ENCODE measurements at regions not wholly inside any gene's neighbourhood (a gene's known extent, or its start where the extent isn't known, plus 50 kb on each side); places are given as distances from the start of the nearest gene placed in this dataset.

DNA sequence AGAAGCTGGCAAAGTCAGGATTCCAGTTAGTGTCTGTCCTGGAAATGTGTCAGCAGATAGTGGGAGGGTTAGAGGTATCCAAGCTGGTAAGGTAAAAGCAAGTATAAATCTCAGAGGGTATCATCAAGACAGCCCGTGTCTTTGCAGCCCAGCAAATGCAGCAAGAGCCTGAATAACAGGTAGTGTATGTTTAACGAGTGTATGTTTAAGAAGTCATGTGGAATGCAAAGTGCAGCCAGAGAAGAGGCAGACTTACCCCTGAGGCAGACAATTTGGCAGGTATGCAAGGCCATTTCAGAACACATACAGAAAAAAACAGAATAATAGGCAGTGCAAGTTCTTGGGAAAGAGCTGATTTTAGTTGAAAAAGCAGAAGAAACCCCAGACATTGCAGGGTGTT is 411.0 kb upstream of the NEGR1 start:
- no peak for DNase-seq
- no peak overlapping the region for H3K27ac Mint-ChIP-seq
- H3K4me3 Mint-ChIP-seq, result no peak overlapping the region
- H3K36me3 Mint-ChIP-seq, result peaks cover 0 to 8% (median 0%) of the 10 kb centered on the region in 3 donors
- H3K9me3 Mint-ChIP-seq, result peaks cover 7 to 35% (median 12%) of the 10 kb centered on the region in 9 donors
- POLR2A ChIA-PET, result no interaction called here
- H3K4me1 Mint-ChIP-seq, result no peaks in the 10 kb centered on the region
- peaks cover 0 to 1% (median 0%) of the 10 kb centered on the region in 5 donors for H3K27me3 Mint-ChIP-seq
- no peak for ATAC-seq

DNA sequence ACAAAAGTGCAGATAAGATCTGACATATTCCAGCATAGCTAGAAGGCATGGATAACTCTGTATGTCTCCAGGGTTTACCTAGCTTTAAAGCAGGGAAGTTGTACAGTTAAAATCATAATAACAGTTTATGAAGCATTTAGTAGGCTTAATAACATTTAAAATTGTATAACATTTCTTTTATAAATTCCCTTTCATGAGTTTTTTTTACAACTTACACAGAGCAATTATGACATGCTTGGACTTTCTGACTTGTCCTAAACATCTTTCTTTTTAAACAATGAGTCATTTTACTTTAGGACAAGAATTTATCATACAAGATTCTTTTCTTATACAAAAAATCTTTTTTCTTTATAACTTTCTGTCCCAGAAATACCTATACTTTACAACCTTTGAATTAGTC is 408.5 kb upstream of the NEGR1 start:
- Mint-ChIP-seq H3K27me3 (peaks cover 0 to 1% (median 0%) of the 10 kb centered on the region in 5 donors), H3K9me3 (peaks cover 5 to 31% (median 13%) of the 10 kb centered on the region in 9 donors), H3K36me3 (peaks cover 0 to 8% (median 0%) of the 10 kb centered on the region in 3 donors), H3K4me3 (no peak overlapping the region), H3K27ac (no peak overlapping the region), H3K4me1 (no peaks in the 10 kb centered on the region)
- no peak for DNase-seq
- ATAC-seq, result no peak
- POLR2A ChIA-PET, result no interaction called here

GRCh38 chr1:72678683-72679082 is 396.3 kb upstream of the NEGR1 start:
- POLR2A ChIA-PET, result no interaction called here
- Mint-ChIP-seq H3K27ac (no peak overlapping the region), H3K4me1 (no peaks in the 10 kb centered on the region), H3K9me3 (peaks cover 0 to 6% (median 0%) of the 10 kb centered on the region in 9 donors), H3K27me3 (no peaks in the 10 kb centered on the region), H3K36me3 (no peaks in the 10 kb centered on the region), H3K4me3 (no peak overlapping the region)
- ATAC-seq (no peak), DNase-seq (no peak)

DNA sequence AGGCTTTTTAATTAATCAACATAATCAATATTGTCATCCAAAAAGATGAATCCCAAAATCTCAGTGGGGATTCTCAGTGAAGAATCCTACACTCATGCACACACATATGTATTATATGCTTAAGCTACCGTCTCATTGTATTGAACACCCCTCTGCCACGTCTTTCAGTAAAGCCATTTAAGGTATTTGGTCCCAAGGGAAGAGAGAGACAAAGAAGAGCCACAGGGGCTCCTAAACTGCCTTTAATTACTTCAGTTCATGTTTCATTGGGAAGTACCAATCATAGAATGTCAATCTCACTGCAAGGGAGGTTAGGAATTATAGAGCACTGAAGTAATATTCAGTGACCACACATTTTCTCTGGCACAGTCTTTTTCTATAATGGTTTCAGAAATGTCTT is 388.6 kb upstream of the NEGR1 start:
- DNase-seq (no peak), ATAC-seq (no peak)
- Mint-ChIP-seq H3K36me3 (no peaks in the 10 kb centered on the region), H3K4me1 (no peaks in the 10 kb centered on the region), H3K27me3 (no peaks in the 10 kb centered on the region), H3K27ac (no peak overlapping the region), H3K4me3 (no peak overlapping the region), H3K9me3 (peaks cover 0 to 10% (median 0%) of the 10 kb centered on the region in 9 donors)
- POLR2A ChIA-PET, result no interaction called here

DNA sequence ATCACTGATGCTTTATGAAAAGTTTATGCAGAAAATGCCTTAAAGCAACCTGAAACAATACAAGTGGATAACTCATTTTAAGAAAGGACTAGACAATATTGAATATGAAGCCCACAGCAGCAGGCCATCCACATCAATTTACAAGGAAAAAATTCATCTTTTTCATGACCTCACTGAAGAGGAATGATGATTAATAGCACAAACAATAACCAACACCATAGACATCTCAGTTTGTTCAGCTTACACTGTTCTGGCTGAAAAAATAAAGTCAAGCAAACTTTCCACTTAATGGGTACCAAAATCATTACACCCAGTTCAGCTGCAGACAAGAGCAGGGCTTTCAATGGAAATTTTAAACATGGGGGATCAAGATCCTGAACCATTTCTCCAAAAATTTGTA is 380.6 kb upstream of the NEGR1 start:
- Mint-ChIP-seq H3K4me1 (no peaks in the 10 kb centered on the region), H3K27me3 (no peaks in the 10 kb centered on the region), H3K9me3 (peaks cover 0 to 11% (median 0%) of the 10 kb centered on the region in 9 donors), H3K27ac (no peak overlapping the region), H3K4me3 (no peak overlapping the region), H3K36me3 (no peaks in the 10 kb centered on the region)
- POLR2A ChIA-PET, result no interaction called here
- DNase-seq (no peak), ATAC-seq (no peak)

- DNase-seq (no peak), ATAC-seq (no peak)
- Mint-ChIP-seq H3K9me3 (no peaks in the 10 kb centered on the region), H3K4me1 (no peaks in the 10 kb centered on the region), H3K27me3 (no peaks in the 10 kb centered on the region), H3K36me3 (no peaks in the 10 kb centered on the region), H3K27ac (no peak overlapping the region), H3K4me3 (no peak overlapping the region)
- POLR2A ChIA-PET, result no interaction called here
Observed at GRCh38 chr1:72650843-72651435, 368.6 kb upstream of the NEGR1 start.

DNA sequence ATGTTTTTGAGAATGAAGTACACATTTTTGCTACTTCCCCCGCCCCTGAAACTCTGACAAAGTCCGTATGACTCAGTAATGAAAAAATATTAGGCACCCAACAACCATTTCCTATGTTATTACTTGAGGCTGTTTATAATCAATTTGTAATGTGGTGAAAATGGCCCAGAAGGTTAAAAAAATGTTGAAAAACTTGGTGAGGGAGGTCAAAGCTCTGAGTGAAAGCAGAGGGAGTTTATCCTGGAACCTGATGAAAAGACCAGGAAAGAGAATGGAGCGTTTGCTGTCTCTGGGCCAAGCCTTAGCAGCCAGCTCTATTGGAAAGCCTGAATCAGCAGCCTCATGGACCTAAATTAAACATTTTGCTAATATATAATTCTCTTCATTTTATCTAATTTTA is 367.7 kb upstream of the NEGR1 start:
- H3K4me1 Mint-ChIP-seq, result no peaks in the 10 kb centered on the region

GRCh38 chr1:72649211-72649888 is 367.0 kb upstream of the NEGR1 start:
- POLR2A ChIA-PET, result no interaction called here
- Mint-ChIP-seq H3K4me3 (no peak overlapping the region), H3K27me3 (no peaks in the 10 kb centered on the region), H3K27ac (no peak overlapping the region), H3K4me1 (no peaks in the 10 kb centered on the region), H3K36me3 (no peaks in the 10 kb centered on the region), H3K9me3 (peaks cover 0 to 3% (median 0%) of the 10 kb centered on the region in 9 donors)
- DNase-seq (no peak), ATAC-seq (no peak)

More for the DNA sequence above, 367.7 kb upstream of the NEGR1 start:
- H3K27ac Mint-ChIP-seq, result no peak overlapping the region
- H3K27me3 Mint-ChIP-seq, result no peaks in the 10 kb centered on the region
- no peak overlapping the region for H3K4me3 Mint-ChIP-seq
- no peaks in the 10 kb centered on the region for H3K36me3 Mint-ChIP-seq
- H3K9me3 Mint-ChIP-seq, result no peaks in the 10 kb centered on the region
- POLR2A ChIA-PET, result no interaction called here
- DNase-seq (no peak), ATAC-seq (no peak)

DNA sequence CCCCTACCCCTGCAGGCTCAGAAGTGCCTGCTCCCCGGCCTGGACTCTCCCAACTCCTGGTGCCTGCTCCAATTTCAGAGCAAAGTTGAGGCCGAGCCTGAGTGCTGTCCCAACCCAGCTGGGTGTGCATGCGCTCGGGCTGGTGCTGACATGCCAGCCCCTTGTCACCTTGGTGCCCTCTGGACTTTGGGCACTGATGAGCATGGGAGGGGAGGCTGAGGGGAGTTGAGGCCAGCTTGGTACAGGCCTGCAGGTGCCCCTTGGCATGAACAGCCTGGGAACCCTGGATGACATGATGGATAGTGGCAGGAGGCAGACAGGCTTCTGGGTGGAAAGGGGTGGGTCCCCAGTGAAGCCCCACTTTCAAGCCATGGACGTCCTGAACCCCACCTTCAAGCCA is 366.1 kb upstream of the NEGR1 start:
- Mint-ChIP-seq H3K36me3 (no peaks in the 10 kb centered on the region), H3K9me3 (peaks cover 0 to 9% (median 0%) of the 10 kb centered on the region in 9 donors), H3K27ac (no peak overlapping the region), H3K4me1 (no peaks in the 10 kb centered on the region), H3K4me3 (no peak overlapping the region), H3K27me3 (no peaks in the 10 kb centered on the region)
- DNase-seq (no peak), ATAC-seq (no peak)
- POLR2A ChIA-PET, result no interaction called here

GRCh38 chr1:72643142-72643541 is 360.8 kb upstream of the NEGR1 start:
- DNase-seq, result no peak
- no peak for ATAC-seq
- H3K4me3 Mint-ChIP-seq, result no peak overlapping the region
- peaks cover 0 to 14% (median 0%) of the 10 kb centered on the region in 9 donors for H3K9me3 Mint-ChIP-seq
- H3K27me3 Mint-ChIP-seq, result no peaks in the 10 kb centered on the region
- H3K4me1 Mint-ChIP-seq, result no peaks in the 10 kb centered on the region
- POLR2A ChIA-PET, result no interaction called here
- H3K36me3 Mint-ChIP-seq, result no peaks in the 10 kb centered on the region
- H3K27ac Mint-ChIP-seq, result no peak overlapping the region

GRCh38 chr1:72637593-72637992 is 355.3 kb upstream of the NEGR1 start:
- H3K27me3 Mint-ChIP-seq, result peaks cover 0 to 6% (median 0%) of the 10 kb centered on the region in 5 donors
- DNase-seq (no peak), ATAC-seq (no peak)
- no peak overlapping the region for H3K4me3 Mint-ChIP-seq
- peaks cover 0 to 9% (median 0%) of the 10 kb centered on the region in 9 donors for H3K9me3 Mint-ChIP-seq
- POLR2A ChIA-PET, result no interaction called here
- no peaks in the 10 kb centered on the region for H3K4me1 Mint-ChIP-seq
- H3K27ac Mint-ChIP-seq, result no peak overlapping the region
- no peaks in the 10 kb centered on the region for H3K36me3 Mint-ChIP-seq

DNA sequence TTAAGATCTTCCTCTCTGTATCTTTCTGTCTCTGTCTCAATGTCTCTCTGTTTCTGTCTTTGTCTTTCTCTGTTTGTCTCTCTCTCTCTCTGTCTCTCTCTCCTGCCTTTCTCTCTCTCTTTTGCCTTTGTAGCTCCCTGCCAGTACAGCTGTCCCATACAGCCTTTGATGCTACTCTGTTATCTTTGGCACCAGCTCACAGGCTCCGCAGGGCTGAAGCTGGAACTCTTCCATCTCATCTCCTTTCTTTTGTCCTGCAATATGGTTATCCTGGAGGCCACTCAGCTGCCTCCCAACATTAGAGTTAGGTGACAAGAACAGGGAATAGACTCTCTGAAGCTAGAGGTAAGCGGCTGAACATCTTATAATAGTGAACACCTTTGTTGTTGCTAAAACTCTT is 354.3 kb upstream of the NEGR1 start:
- Mint-ChIP-seq H3K27ac (no peak overlapping the region), H3K4me1 (no peaks in the 10 kb centered on the region), H3K4me3 (no peak overlapping the region), H3K9me3 (peaks cover 0 to 5% (median 0%) of the 10 kb centered on the region in 9 donors), H3K36me3 (no peaks in the 10 kb centered on the region), H3K27me3 (peaks cover 0 to 6% (median 0%) of the 10 kb centered on the region in 5 donors)
- no peak for ATAC-seq
- DNase-seq, result no peak
- POLR2A ChIA-PET, result no interaction called here

DNA sequence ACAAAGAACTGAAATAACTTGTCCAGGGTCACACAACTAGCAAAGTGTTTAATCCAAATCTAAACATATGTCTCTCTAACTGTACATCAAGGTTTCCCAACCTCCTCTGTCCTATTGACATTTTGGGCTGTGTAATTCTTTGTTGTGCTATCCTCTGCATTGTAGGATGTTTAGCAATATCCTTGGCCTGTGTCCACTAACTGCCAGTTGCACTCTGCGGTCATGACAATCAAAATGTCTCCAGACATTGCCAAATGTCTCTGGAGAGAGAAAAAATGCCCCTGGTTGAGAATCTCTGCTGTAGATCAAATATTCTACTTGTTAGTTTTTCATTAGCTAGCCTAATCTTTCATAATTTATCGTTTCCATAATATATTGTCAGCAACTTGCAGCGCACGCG is 353.4 kb upstream of the NEGR1 start:
- Mint-ChIP-seq H3K36me3 (no peaks in the 10 kb centered on the region), H3K9me3 (peaks cover 0 to 5% (median 0%) of the 10 kb centered on the region in 9 donors)

DNA sequence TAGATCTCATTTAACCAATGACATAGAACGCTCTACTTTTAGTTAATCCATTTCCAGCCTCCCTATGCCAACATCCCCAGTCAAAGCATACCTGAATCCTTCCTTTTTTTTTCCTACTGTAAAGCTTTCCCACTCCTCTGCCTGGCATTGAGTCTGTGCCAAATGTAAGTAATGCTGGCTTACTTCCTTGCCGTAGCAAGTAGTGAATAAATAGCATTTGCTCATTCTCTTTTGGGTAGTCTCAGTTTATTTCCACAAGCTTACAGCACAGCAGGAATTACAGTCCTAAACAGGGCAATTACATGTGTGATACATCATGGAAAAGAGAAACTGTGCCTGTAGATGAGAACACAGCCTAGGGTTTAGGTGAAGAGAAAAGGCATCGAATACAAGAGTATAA is 352.6 kb upstream of the NEGR1 start:
- peaks cover 0 to 6% (median 0%) of the 10 kb centered on the region in 5 donors for H3K27me3 Mint-ChIP-seq
- no peaks in the 10 kb centered on the region for H3K4me1 Mint-ChIP-seq
- ATAC-seq (no peak), DNase-seq (no peak)
- no peak overlapping the region for H3K4me3 Mint-ChIP-seq
- POLR2A ChIA-PET, result no interaction called here
- peaks cover 0 to 5% (median 0%) of the 10 kb centered on the region in 9 donors for H3K9me3 Mint-ChIP-seq
- H3K36me3 Mint-ChIP-seq, result no peaks in the 10 kb centered on the region
- H3K27ac Mint-ChIP-seq, result no peak overlapping the region

More for the DNA sequence above, 353.4 kb upstream of the NEGR1 start:
- ATAC-seq (no peak), DNase-seq (no peak)
- peaks cover 0 to 6% (median 0%) of the 10 kb centered on the region in 5 donors for H3K27me3 Mint-ChIP-seq
- H3K4me3 Mint-ChIP-seq, result no peak overlapping the region
- H3K4me1 Mint-ChIP-seq, result no peaks in the 10 kb centered on the region
- POLR2A ChIA-PET, result no interaction called here
- no peak overlapping the region for H3K27ac Mint-ChIP-seq
